ENCODE measurements at regions not wholly inside any gene's neighbourhood (a gene's known extent, or its start where the extent isn't known, plus 50 kb on each side); places are given as distances from the start of the nearest gene placed in this dataset.

DNA sequence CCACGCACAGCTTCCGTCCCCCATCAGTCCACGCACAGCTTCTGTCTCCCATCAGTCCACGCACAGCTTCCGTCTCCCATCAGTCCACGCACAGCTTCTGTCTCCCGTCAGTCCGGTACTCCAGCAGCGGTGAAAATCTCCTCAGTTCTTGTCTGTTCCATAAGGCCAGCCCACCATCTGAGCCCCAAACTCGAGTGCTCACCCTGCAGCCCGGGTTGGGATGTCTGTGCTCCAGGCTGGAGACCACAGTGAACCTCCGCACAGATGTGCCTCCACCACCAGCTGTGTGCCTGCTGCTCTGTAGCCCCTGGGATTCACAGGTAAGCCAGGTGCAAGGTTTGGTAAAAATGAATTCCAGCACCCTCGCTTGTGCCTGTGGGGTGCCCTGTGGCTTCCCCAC, 258.6 kb downstream of the NPHP4 start:
- no peak for TF ChIP-seq EZH2 (IDR thresholded peaks at IDR 0.05; ENCODE audit: low read length, missing control alignments)
- TF ChIP-seq, protein P1, sequence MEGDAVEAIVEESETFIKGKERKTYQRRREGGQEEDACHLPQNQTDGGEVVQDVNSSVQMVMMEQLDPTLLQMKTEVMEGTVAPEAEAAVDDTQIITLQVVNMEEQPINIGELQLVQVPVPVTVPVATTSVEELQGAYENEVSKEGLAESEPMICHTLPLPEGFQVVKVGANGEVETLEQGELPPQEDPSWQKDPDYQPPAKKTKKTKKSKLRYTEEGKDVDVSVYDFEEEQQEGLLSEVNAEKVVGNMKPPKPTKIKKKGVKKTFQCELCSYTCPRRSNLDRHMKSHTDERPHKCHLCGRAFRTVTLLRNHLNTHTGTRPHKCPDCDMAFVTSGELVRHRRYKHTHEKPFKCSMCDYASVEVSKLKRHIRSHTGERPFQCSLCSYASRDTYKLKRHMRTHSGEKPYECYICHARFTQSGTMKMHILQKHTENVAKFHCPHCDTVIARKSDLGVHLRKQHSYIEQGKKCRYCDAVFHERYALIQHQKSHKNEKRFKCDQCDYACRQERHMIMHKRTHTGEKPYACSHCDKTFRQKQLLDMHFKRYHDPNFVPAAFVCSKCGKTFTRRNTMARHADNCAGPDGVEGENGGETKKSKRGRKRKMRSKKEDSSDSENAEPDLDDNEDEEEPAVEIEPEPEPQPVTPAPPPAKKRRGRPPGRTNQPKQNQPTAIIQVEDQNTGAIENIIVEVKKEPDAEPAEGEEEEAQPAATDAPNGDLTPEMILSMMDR (conservative IDR thresholded peaks at IDR 0.05 in 1 of 2, IDR thresholded peaks at IDR 0.05 in 1 of 2; ENCODE audit: low read depth in 1 of 2, low read length in 2 of 2), result no peak

All from fibroblast of lung (primary cell).